Subcutaneous abdominal adipose tissue (tissue), 5 donors: ENCODE measurements at regions not wholly inside any gene's neighbourhood (a gene's known extent, or its start where the extent isn't known, plus 50 kb on each side); places are given as distances from the start of the nearest gene placed in this dataset.

Source experiments
- H3K27ac ChIP-seq: one replicate; pipeline ENCODE4 v1.7.0; 2013; ENCODE audit warnings: low read depth, mild to moderate bottlenecking, inconsistent platforms, low read length, moderate library complexity
- H3K27me3 ChIP-seq, 5 donors: one replicate each; pipeline ENCODE4 v1.7.0; 2013; ENCODE audit warnings: low read length in 5 of 5, inconsistent platforms in 1 of 5; ENCODE audit not compliant: control insufficient read depth in 5 of 5, insufficient read depth in 4 of 5
- H3K36me3 ChIP-seq, 5 donors: one replicate each; pipeline ENCODE4 v1.7.0; 2013; ENCODE audit warnings: low read length in 5 of 5; ENCODE audit not compliant: control insufficient read depth in 5 of 5, insufficient read depth in 5 of 5
- H3K4me1 ChIP-seq, 5 donors: one replicate each; pipeline ENCODE4 v1.7.0; 2013; ENCODE audit warnings: low read length in 5 of 5, mild to moderate bottlenecking in 3 of 5, moderate library complexity in 1 of 5; ENCODE audit not compliant: control insufficient read depth in 5 of 5, insufficient read depth in 5 of 5
- H3K4me3 ChIP-seq, 5 donors: one replicate each; pipeline ENCODE4 v1.7.0; 2013; ENCODE audit warnings: low read length in 5 of 5, low read depth in 1 of 5
- H3K9ac ChIP-seq, 5 donors: one replicate each; pipeline ENCODE4 v1.7.0; 2013; ENCODE audit warnings: low read length in 5 of 5, mild to moderate bottlenecking in 4 of 5, moderate library complexity in 3 of 5
- H3K9me3 ChIP-seq, 5 donors: one replicate each; pipeline ENCODE4 v1.7.0; 2013; ENCODE audit warnings: low read length in 5 of 5; ENCODE audit not compliant: control insufficient read depth in 5 of 5
- donor health status: healthy.
- donor health status: healthy.
- donor health status: healthy.
- donor health status: healthy.
- donor health status: healthy.

DNA sequence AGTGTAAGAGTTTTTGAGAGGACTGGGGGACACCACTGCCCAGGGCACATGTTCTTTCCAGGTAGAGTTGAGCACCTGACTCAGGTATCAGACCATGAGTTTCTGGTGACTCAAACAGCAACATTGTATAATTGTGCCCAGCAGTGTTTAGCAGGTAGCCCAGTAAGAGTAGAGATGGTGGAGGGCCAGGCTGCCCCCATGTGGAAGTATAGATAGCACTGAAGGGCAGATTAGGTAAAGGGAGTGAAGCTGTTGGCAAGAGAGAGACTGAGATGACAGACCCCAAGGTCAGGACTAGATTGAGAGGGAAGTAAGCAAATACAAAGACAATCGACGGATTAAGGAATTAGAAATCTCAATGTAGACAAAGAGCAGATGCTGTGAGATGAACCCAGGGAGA is 74.6 kb downstream of the TRIM42 start:
- Histone ChIP-seq H3K9me3 (no peaks in the 10 kb centered on the region), H3K27ac (no peak overlapping the region), H3K4me1 (no peaks in the 10 kb centered on the region), H3K27me3 (peaks cover 0 to 11% (median 6%) of the 10 kb centered on the region in 5 donors), H3K9ac (no peak overlapping the region), H3K4me3 (no peak overlapping the region), H3K36me3 (no peaks in the 10 kb centered on the region)

DNA sequence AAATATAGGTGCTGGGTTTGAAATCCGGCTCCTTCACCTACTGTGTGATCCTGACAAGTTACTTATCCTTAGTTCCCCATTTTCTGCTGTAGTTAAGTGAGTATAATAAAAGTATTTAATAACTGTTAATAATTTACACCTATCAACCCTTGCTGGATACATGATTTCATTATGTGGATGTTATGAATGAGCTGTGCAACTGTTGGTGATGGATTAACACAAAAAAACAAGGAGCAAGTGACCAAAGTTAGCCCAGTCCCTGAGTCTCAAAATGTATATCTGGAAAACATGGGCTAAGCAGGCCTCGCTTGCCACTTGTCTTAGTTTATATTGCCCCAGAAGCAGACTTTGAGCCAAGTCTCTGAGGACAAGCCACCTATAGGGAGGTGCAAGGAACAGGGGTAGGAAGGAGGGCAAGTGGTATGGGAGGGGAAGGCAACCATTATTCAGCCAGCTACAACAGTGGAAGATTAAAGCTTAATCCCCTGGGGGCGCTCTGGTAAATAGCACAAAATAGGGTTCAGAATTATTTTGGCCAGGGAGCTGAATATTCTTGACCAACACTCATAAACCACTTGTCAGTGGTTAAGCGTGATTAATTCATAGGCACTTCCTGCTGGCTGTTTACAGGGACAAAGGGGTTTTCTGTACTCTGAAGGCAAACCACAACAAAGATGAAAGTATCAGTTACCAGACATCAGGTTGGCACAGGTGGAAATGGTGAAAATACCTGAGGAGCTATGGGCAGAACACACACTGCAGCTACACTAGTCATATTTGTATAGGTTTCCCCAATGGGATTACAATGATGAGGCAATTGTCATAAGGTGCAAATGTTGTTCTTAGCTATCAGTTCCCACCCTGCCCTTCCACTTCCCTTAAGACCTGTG is 76.2 kb downstream of the TRIM42 start:
- Histone ChIP-seq H3K36me3 (no peaks in the 10 kb centered on the region), H3K9me3 (no peaks in the 10 kb centered on the region), H3K27me3 (peaks cover 0 to 3% (median 2%) of the 10 kb centered on the region in 5 donors), H3K27ac (no peak overlapping the region), H3K9ac (no peak overlapping the region), H3K4me1 (no peaks in the 10 kb centered on the region), H3K4me3 (no peak overlapping the region)

DNA sequence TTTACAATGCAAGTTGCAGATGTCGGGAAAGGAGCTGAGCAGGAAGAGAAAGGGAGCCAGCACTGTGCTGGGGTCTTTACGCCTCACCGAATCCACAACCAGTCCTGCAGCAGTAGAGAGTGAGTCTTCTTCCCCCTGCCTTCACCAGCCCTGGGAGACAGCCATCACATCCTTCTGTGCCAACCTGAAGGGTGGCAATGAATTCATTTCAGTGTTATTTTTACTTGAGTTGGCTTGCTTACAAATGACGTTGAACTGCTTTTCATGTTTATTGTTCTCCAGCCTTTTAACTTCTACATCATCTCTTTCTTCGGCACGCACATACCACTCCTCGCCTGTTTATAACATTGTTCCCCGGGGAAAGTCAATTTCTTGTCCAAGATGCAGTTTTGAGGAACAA is 77.1 kb downstream of the TRIM42 start:
- H3K9ac ChIP-seq = no peak overlapping the region
- H3K4me1 ChIP-seq = no peaks in the 10 kb centered on the region
- H3K27ac ChIP-seq = no peak overlapping the region
- H3K9me3 ChIP-seq = no peaks in the 10 kb centered on the region
- no peak overlapping the region for H3K4me3 ChIP-seq
- peaks cover 0 to 3% (median 0%) of the 10 kb centered on the region in 5 donors for H3K27me3 ChIP-seq
- H3K36me3 ChIP-seq = no peaks in the 10 kb centered on the region

DNA sequence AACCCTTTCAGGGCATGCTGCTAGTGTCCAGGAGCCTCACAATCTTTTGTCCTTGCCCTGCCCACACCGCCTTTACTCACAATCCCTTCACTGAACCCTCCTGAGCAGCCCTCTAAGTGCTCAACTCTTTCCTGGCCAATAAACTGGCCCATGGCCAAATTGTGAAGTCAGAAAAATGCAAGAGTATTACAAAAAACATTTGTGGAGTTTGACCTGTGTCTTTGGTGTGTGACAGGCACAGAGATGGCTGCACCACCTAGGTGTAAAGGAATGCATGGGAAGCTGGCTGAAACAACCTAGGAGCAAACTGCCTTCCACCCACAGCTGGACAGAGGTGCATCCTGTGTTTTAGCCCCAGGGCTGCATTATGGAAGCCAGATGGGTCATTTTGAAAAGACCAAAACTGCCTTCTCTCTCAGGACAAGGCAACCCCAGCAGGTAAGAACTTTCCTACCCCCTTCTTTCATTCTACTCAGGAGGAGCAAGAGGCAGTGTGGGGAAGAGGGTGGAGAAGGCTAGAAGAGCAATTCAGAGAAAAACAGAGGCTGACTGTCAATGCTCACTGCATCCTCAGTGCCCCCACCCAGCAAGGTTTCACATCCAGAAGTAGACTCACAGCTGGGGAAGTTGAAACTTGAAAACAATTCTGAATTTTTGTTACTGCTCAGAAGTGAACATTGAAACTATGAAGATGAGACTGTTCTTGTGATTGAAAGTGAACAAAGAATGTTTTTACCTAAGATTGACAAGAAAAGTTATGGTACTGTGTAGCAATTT is 78.6 kb downstream of the TRIM42 start:
- Histone ChIP-seq H3K4me1 (no peaks in the 10 kb centered on the region), H3K9me3 (no peaks in the 10 kb centered on the region), H3K9ac (no peak overlapping the region), H3K27me3 (peaks cover 0 to 3% (median 0%) of the 10 kb centered on the region in 5 donors), H3K4me3 (no peak overlapping the region), H3K27ac (no peak overlapping the region), H3K36me3 (no peaks in the 10 kb centered on the region)

DNA sequence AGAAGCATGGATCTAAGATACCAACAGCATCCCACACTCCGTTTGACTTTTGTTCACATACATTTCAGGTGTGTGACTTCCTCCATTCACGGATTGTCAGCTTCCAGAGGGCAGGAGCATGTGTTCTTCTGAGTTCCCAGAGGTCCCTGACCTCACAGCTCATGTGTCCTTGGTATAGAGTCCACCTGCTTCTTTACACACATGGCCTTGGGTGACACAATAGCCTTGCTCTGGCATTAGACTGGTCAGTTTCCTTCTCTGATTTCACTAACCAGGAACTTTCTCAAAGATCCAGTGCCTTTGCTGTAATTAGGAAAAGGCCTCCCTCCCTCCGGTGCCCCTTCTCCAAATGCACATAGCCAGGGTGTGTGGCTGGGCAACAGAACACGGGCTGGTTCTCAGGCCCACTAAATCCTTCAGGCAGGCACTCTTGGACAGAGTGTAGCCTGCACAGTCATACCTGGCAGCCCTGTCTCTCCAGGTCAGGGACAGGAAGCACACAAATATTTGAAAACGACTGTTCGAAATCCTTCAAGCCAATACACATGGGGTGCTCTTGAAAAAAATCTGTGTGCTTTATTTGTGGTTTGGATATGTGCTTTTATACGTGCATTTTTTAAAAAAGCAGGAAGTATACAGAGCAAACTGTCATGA is 81.1 kb downstream of the TRIM42 start:
- Histone ChIP-seq H3K9me3 (no peaks in the 10 kb centered on the region), H3K4me1 (no peaks in the 10 kb centered on the region), H3K27ac (no peak overlapping the region), H3K27me3 (peaks cover 0 to 3% (median 0%) of the 10 kb centered on the region in 5 donors), H3K36me3 (no peaks in the 10 kb centered on the region), H3K4me3 (no peak overlapping the region), H3K9ac (no peak overlapping the region)

DNA sequence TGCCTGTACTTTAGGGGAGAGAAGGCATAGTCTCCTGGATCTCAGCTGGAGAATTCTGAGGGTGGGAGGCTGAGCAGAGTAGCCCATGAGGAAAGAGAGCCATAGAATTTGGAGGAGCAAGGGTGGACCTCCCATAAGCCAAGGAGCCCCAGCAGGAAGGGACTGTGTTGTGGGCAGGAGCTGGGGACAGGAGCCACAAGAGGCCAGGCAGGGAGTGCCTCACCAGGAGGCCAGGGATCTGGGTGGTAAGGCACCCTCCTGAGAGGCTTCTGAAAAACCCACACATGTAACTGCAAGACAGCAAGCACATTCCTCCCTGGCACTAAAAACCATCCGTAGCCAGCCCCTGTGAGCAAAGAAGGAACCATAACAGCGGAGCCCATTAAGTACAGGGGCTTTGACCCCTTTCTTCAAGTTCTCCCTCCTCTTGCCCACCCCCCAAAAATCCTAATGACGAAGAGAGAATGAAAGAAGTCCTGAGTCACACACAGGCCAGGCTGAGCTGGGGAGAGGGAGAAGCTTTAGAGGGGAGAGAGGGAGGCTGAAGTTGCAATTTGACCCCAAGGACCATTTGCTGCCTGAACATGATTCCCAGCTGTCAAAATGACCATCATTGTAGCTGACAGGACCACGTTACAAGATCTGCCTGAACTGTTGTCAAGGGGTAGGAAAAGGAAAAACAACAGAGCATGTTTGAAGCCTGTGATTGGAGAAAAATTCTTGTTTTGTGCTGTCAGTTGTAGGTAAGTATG is 82.6 kb downstream of the TRIM42 start:
- peaks cover 0 to 3% (median 0%) of the 10 kb centered on the region in 5 donors for H3K27me3 ChIP-seq
- H3K4me3 ChIP-seq = no peak overlapping the region
- no peaks in the 10 kb centered on the region for H3K9me3 ChIP-seq
- no peaks in the 10 kb centered on the region for H3K4me1 ChIP-seq
- no peaks in the 10 kb centered on the region for H3K36me3 ChIP-seq
- no peak overlapping the region for H3K9ac ChIP-seq
- no peak overlapping the region for H3K27ac ChIP-seq

DNA sequence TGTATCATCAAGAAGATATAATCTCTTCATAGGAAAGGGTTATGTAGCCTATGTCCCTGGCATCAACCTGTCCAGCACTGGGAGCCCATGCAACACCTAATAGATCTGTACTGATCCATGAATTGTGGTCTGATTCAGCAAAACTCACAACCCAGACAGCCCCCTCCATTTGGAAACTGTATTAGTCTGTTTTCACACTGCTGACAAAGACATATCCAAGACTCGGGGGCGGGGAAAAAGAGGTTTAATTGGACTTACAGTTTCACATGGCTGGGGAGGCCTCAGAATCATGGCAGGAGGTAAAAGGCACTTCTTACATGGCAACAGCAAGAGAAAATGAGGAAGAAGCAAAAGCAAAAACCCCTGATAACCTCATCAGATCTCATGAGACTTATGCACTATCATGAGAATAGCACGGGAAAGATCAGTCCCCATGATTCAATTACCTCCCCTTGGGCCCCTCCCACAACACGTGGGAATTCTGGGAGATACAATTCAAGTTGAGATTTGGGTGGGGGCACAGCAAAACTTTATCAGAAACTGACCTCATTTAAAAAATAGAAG is 83.3 kb downstream of the TRIM42 start:
- Histone ChIP-seq H3K36me3 (no peaks in the 10 kb centered on the region), H3K4me1 (no peaks in the 10 kb centered on the region), H3K4me3 (no peak overlapping the region), H3K27ac (no peak overlapping the region), H3K9ac (no peak overlapping the region), H3K9me3 (no peaks in the 10 kb centered on the region), H3K27me3 (peaks cover 0 to 3% (median 0%) of the 10 kb centered on the region in 5 donors)

DNA sequence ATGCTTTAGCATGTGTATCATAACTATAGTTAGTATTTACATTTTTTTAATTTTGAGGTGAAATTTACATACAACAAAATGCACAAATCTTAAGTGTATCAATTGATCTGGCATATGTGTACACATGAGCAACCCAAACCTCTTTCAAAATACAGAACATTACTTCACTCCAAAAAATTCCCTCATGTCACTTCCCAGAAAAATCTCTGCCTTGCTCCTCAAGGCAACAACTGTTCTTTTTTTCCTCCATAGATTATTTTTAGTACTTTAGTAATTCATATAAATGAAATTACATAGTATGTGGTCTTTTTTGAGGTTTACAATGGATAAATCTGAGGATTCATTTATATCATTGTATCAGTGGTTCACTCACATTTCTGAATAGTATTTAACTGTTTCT is 84.9 kb downstream of the TRIM42 start:
- no peak overlapping the region for H3K4me3 ChIP-seq
- H3K4me1 ChIP-seq = no peaks in the 10 kb centered on the region
- H3K27me3 ChIP-seq = peaks cover 0 to 3% (median 0%) of the 10 kb centered on the region in 5 donors
- no peaks in the 10 kb centered on the region for H3K36me3 ChIP-seq
- H3K27ac ChIP-seq = no peak overlapping the region
- H3K9me3 ChIP-seq = no peaks in the 10 kb centered on the region
- H3K9ac ChIP-seq = no peak overlapping the region

DNA sequence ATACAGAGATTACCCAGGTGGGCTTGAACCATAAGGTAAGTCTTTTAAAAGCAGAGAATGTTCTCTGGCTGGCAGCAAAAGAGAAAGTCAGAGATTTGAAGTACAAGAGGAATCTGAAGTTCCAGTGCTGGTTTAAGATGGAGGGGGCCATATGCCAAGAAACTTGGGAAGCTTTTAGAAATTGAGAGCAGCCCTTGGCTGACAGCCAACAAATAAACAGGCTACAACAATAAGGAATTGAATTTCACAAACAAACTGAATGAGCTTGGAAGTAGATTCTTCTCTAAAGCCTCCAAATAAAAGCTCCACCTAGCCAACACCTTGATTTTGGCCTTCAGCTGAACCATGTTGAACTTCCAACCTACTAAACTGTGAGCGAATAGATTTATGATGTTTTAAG is 85.7 kb downstream of the TRIM42 start:
- Histone ChIP-seq H3K9ac (no peak overlapping the region), H3K27ac (no peak overlapping the region), H3K9me3 (no peaks in the 10 kb centered on the region), H3K4me1 (no peaks in the 10 kb centered on the region), H3K27me3 (no peaks in the 10 kb centered on the region), H3K36me3 (no peaks in the 10 kb centered on the region), H3K4me3 (no peak overlapping the region)
